GM23338 (cell line): ENCODE measurements at regions not wholly inside any gene's neighbourhood (a gene's known extent, or its start where the extent isn't known, plus 50 kb on each side); places are given as distances from the start of the nearest gene placed in this dataset.

ENCODE experiments used
- ATAC-seq: fragments of 200-7000 bp; cut with Tn5 transposase; 3 replicates; pipeline ENCODE4 v1.9.1; 2020
- DNase-seq: peaks from one replicate; pipeline ENCODE4 v3.0.0-alpha.2; 2015; ENCODE audit warnings: low spot score
- H2AFZ ChIP-seq: fragments of 200-600 bp; sonication (generic); 2 replicates; pipeline ENCODE4 v1.8.0; 2016; ENCODE audit warnings: antibody characterized with exemption, mild to moderate bottlenecking, moderate library complexity
- H3F3A ChIP-seq: fragments of 200-600 bp; sonication (generic); replicated peaks from 2 replicates; pipeline ENCODE4 v1.8.0; 2017; ENCODE audit warnings: antibody characterized with exemption, mixed run types, low read depth
- H3K27ac ChIP-seq: fragments of 200-600 bp; sonication (generic); 2 replicates; pipeline ENCODE4 v1.6.1; 2016; ENCODE audit warnings: low read depth
- H3K27me3 ChIP-seq: fragments of 200-600 bp; sonication (generic); 2 replicates; pipeline ENCODE4 v1.8.0; 2016; ENCODE audit warnings: mild to moderate bottlenecking, mixed run types, moderate library complexity; ENCODE audit not compliant: insufficient read depth
- H3K36me3 ChIP-seq: fragments of 200-600 bp; sonication (generic); 2 replicates; pipeline ENCODE4 v1.8.0; 2016; ENCODE audit warnings: mild to moderate bottlenecking; ENCODE audit not compliant: insufficient read depth
- H3K4me1 ChIP-seq: fragments of 200-600 bp; sonication (generic); 2 replicates; pipeline ENCODE4 v1.8.0; 2016; ENCODE audit warnings: mild to moderate bottlenecking, moderate library complexity; ENCODE audit not compliant: insufficient read depth
- H3K4me2 ChIP-seq: fragments of 200-600 bp; sonication (generic); 2 replicates; pipeline ENCODE4 v1.7.1; 2017; ENCODE audit warnings: mixed run types
- H3K4me3 ChIP-seq: fragments of 200-600 bp; sonication (generic); 2 replicates; pipeline ENCODE4 v1.6.1; 2016; ENCODE audit warnings: mixed run types
- H3K79me2 ChIP-seq: fragments of 200-600 bp; sonication (generic); replicated peaks from 2 replicates; pipeline ENCODE4 v1.8.0; 2017; ENCODE audit warnings: mild to moderate bottlenecking; ENCODE audit not compliant: insufficient read depth
- H3K9me2 ChIP-seq: fragments of 200-600 bp; sonication (generic); 2 replicates; pipeline ENCODE4 v1.8.0; 2017; ENCODE audit not compliant: insufficient read depth
- H4K20me1 ChIP-seq: fragments of 200-600 bp; sonication (generic); replicated peaks from 2 replicates; pipeline ENCODE4 v1.8.0; 2017; ENCODE audit warnings: mild to moderate bottlenecking; ENCODE audit not compliant: insufficient read depth
- H3K27ac Mint-ChIP-seq: 2 replicates; pipeline ENCODE4 v1.8.0; 2020; ENCODE audit warnings: inconsistent platforms, mild to moderate bottlenecking, moderate library complexity, mixed read lengths
- H3K27me3 Mint-ChIP-seq: 3 replicates; pipeline ENCODE4 v1.8.0; 2022; ENCODE audit warnings: low read depth, mild to moderate bottlenecking, moderate library complexity, mixed read lengths, inconsistent platforms; ENCODE audit not compliant: insufficient read depth, poor library complexity
- H3K36me3 Mint-ChIP-seq: 3 replicates; pipeline ENCODE4 v1.8.0; 2021; ENCODE audit warnings: low read depth, mild to moderate bottlenecking, inconsistent platforms, moderate library complexity, mixed read lengths
- H3K4me1 Mint-ChIP-seq: 3 replicates; pipeline ENCODE4 v1.8.0; 2020; ENCODE audit warnings: mild to moderate bottlenecking, inconsistent platforms, mixed read lengths
- H3K4me3 Mint-ChIP-seq: 3 replicates; pipeline ENCODE4 v1.8.0; 2021; ENCODE audit warnings: moderate library complexity, mild to moderate bottlenecking, inconsistent platforms, mixed read lengths
- H3K9me3 Mint-ChIP-seq: 3 replicates; pipeline ENCODE4 v1.8.0; 2020; ENCODE audit warnings: moderate library complexity, mild to moderate bottlenecking, inconsistent platforms, mixed read lengths
- CREB1 ChIP-seq: fragments of 250-450 bp; sonication (Bioruptor Pico); IDR thresholded peaks from 2 replicates; pipeline ENCODE4 v1.5.0; 2020; ENCODE audit warnings: low read depth, mild to moderate bottlenecking, moderate library complexity
- ETS1 ChIP-seq: IDR thresholded peaks from 2 replicates; pipeline ENCODE4 v1.6.1; 2016; ENCODE audit warnings: antibody characterized with exemption
- EZH2phosphoT487 ChIP-seq: fragments of 200-600 bp; sonication (generic); IDR thresholded peaks from one replicate; pipeline ENCODE4 v1.8.1; 2018; ENCODE audit warnings: antibody characterized with exemption; ENCODE audit not compliant: unreplicated experiment
- JUNB ChIP-seq: IDR thresholded peaks from one replicate; pipeline ENCODE4 v1.6.1; 2016; ENCODE audit warnings: antibody characterized with exemption; ENCODE audit not compliant: unreplicated experiment
- POLR2AphosphoS5 ChIP-seq: IDR thresholded peaks from 2 replicates; pipeline ENCODE4 v1.6.1; 2016; ENCODE audit warnings: antibody characterized with exemption, low read depth
- REST ChIP-seq: IDR thresholded peaks from one replicate; pipeline ENCODE4 v1.6.1; 2018; ENCODE audit warnings: antibody characterized with exemption; ENCODE audit not compliant: unreplicated experiment
- STAT1 ChIP-seq: IDR thresholded peaks from one replicate; pipeline ENCODE4 v1.6.1; 2016; ENCODE audit warnings: antibody characterized with exemption; ENCODE audit not compliant: unreplicated experiment
- ZNF114 ChIP-seq: fragments of 250-450 bp; sonication (Bioruptor Pico); IDR thresholded peaks from 2 replicates; pipeline ENCODE4 v1.5.0; 2020; ENCODE audit warnings: mild to moderate bottlenecking, moderate library complexity
- ZNF331 ChIP-seq: fragments of 250-450 bp; sonication (Bioruptor Pico); IDR thresholded peaks from 2 replicates; pipeline ENCODE4 v1.5.0; 2020; ENCODE audit warnings: low read depth, mild to moderate bottlenecking, moderate library complexity
- TF ChIP-seq, protein P1 (sequence below), 2 experiments: fragments of 200-600 bp in 1 of 2; sonication (generic) in 1 of 2; conservative IDR thresholded peaks; 2 replicates each; pipeline versions ENCODE4 v1.5.1 to v1.6.1; 2016 to 2017; ENCODE audit warnings: antibody characterized with exemption in 2 of 2, low read depth in 2 of 2, mild to moderate bottlenecking in 2 of 2, moderate library complexity in 1 of 2

DNA sequence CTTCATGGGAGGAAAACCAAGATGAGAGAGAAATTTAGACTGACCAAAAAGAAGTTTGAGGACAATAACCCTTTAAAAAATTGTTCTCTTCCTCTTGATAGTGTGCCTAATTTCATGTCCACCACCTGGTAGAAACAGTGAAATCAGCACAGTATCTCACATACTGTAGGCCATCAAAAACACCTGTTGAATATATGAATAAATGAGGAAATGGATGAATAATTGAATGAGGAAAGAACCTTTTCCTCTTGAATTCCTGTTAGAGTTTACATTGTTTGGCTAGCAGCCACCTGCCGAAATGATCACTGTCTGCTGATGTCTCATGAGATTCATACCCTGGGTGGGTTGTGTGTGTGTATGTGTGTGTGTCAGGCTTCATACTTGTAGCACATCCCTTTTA is 198.7 kb upstream of the PBX1 start (continued):
- TF ChIP-seq REST (no peak), ETS1 (no peak), JUNB (no peak), ZNF114 (CRISPR knock-in tag) (no peak), EZH2phosphoT487 (no peak)
- TF ChIP-seq, protein P1, sequence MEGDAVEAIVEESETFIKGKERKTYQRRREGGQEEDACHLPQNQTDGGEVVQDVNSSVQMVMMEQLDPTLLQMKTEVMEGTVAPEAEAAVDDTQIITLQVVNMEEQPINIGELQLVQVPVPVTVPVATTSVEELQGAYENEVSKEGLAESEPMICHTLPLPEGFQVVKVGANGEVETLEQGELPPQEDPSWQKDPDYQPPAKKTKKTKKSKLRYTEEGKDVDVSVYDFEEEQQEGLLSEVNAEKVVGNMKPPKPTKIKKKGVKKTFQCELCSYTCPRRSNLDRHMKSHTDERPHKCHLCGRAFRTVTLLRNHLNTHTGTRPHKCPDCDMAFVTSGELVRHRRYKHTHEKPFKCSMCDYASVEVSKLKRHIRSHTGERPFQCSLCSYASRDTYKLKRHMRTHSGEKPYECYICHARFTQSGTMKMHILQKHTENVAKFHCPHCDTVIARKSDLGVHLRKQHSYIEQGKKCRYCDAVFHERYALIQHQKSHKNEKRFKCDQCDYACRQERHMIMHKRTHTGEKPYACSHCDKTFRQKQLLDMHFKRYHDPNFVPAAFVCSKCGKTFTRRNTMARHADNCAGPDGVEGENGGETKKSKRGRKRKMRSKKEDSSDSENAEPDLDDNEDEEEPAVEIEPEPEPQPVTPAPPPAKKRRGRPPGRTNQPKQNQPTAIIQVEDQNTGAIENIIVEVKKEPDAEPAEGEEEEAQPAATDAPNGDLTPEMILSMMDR (conservative IDR thresholded peaks at IDR 0.05; ENCODE audit: low read depth in 2 of 2): no peak

- H3F3A ChIP-seq: no peaks in the 10 kb centered on the region
- H3K4me1 Mint-ChIP-seq: 0 out of 3 replicates have a peak, but pooled peaks cover 2% of the 10 kb centered on the region
- H3K36me3 Mint-ChIP-seq: peaks cover 10% of the 10 kb centered on the region; the same call in 2 of the 3 replicates
- H3K4me3 Mint-ChIP-seq: no peak overlapping the region
- no peaks in the 10 kb centered on the region; the same call in 1 of the 2 replicates for H3K36me3 ChIP-seq
- no peak overlapping the region for H3K27ac ChIP-seq
- H3K4me2 ChIP-seq: no peak overlapping the region
- no peaks in the 10 kb centered on the region for H3K27me3 ChIP-seq
- peaks cover 17% of the 10 kb centered on the region for H3K9me3 Mint-ChIP-seq
- H3K4me1 ChIP-seq: no peaks in the 10 kb centered on the region
- H3K79me2 ChIP-seq: no peaks in the 10 kb centered on the region
- H3K4me3 ChIP-seq: no peak overlapping the region
- H3K9me2 ChIP-seq: no peaks in the 10 kb centered on the region
- H3K27ac Mint-ChIP-seq: no peak overlapping the region
- ATAC-seq: no peak
- no peak for DNase-seq
- no peaks in the 10 kb centered on the region for H4K20me1 ChIP-seq
- no peak overlapping the region for H2AFZ ChIP-seq
- H3K27me3 Mint-ChIP-seq: no peaks in the 10 kb centered on the region
- TF ChIP-seq CREB1 (CRISPR knock-in tag) (no peak), JUNB (no peak), POLR2AphosphoS5 (no peak), ZNF331 (CRISPR knock-in tag) (no peak), ZNF114 (CRISPR knock-in tag) (no peak), STAT1 (no peak), REST (no peak)
- TF ChIP-seq, protein P1 (conservative IDR thresholded peaks at IDR 0.05; ENCODE audit: low read depth in 2 of 2): no peak
Observed at GRCh38 chr1:164361927-164362326, 197.1 kb upstream of the PBX1 start.
